OCI-LY1 (cell line): ENCODE measurements at regions not wholly inside any gene's neighbourhood (a gene's known extent, or its start where the extent isn't known, plus 50 kb on each side); places are given as distances from the start of the nearest gene placed in this dataset.

Experiments
- EZH2 ChIP-seq: fragments of 200-600 bp; sonication (generic), shearing (Covaris generic); IDR thresholded peaks from 2 replicates; pipeline ENCODE4 v1.8.0; 2017; ENCODE audit warnings: borderline replicate concordance, mixed run types, mild to moderate bottlenecking, antibody characterized with exemption, low read length, moderate library complexity, mixed read lengths
- TF ChIP-seq, protein P1 (sequence below): fragments of 200-600 bp; sonication (generic), shearing (Covaris generic); IDR thresholded peaks from 2 replicates; pipeline ENCODE4 v1.5.1; 2017; ENCODE audit warnings: mild to moderate bottlenecking, antibody characterized with exemption, low read length, moderate library complexity, mixed read lengths

DNA sequence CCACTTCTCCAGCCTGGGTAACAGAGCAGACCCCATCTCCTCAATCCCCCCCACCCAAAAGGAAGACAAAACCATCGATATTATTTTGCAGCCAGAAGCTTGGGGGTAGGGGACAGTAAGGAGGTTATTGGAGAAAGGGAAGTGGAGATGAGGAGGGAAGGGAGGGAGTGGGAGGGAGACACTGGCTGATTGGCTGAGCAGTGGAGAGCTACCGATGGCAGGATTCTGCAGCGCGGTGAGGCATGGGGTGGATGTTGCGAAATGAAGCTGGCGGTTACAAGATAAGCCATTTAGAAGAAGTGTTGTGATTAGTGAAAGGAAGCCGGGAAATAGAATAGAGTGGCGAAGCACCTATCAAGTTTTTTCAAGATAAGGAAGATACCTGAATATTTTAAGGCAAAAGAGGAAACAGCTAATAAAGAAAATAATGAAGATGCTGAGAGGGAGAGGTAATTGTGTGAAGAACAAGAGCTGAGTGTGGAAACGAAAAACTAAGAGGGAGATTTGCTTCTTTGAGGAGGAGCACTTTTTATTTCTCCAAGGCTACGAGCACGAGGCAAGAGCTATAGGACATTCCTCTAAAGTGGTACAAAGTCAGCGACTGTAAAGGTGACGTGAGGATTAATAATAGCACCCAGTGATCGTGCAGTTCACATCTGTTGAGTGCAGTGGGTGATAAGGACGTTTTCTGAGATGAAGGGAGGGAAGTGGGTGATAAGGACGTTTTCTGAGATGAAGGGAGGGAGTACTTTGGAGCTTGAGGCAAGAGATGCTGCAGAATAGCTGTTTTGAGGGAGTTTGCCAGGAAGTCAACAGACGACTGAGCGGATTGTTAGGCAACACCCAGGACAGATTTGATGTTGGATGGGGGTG is 103.2 kb upstream of the KIF26B start:
- TF ChIP-seq, protein P1, sequence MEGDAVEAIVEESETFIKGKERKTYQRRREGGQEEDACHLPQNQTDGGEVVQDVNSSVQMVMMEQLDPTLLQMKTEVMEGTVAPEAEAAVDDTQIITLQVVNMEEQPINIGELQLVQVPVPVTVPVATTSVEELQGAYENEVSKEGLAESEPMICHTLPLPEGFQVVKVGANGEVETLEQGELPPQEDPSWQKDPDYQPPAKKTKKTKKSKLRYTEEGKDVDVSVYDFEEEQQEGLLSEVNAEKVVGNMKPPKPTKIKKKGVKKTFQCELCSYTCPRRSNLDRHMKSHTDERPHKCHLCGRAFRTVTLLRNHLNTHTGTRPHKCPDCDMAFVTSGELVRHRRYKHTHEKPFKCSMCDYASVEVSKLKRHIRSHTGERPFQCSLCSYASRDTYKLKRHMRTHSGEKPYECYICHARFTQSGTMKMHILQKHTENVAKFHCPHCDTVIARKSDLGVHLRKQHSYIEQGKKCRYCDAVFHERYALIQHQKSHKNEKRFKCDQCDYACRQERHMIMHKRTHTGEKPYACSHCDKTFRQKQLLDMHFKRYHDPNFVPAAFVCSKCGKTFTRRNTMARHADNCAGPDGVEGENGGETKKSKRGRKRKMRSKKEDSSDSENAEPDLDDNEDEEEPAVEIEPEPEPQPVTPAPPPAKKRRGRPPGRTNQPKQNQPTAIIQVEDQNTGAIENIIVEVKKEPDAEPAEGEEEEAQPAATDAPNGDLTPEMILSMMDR = no peak
- TF ChIP-seq EZH2 = no peak
